Astrocyte of the cerebellum (primary cell): ENCODE measurements at regions not wholly inside any gene's neighbourhood (a gene's known extent, or its start where the extent isn't known, plus 50 kb on each side); places are given as distances from the start of the nearest gene placed in this dataset.

Experiments used
- DNase-seq: peaks from one replicate; pipeline ENCODE4 v3.0.0-alpha.2; 2011; ENCODE audit warnings: low read depth
- H3K4me3 ChIP-seq: 2 replicates; pipeline ENCODE4 v1.5.1; 2011; ENCODE audit warnings: mild to moderate bottlenecking, low read depth, low read length, moderate library complexity
- in situ Hi-C: cut with HindIII; loops from 2 replicates; pipeline ENCODE4 v1.10.0; 2017; ENCODE audit warnings: low sequenced_read_pairs
- TF ChIP-seq, protein P1 (sequence below): IDR thresholded peaks from 2 replicates; pipeline ENCODE4 v1.5.1; 2012; ENCODE audit warnings: low read length, low read depth, moderate library complexity, mild to moderate bottlenecking; ENCODE audit errors: missing control alignments

GRCh38 chrX:134714633-134715110 lies 56.4 kb upstream of the PLAC1 start:
- no peak for DNase-seq
- in situ Hi-C loops: no loop called here
- H3K4me3 ChIP-seq: no peak overlapping the region
- TF ChIP-seq, protein P1, sequence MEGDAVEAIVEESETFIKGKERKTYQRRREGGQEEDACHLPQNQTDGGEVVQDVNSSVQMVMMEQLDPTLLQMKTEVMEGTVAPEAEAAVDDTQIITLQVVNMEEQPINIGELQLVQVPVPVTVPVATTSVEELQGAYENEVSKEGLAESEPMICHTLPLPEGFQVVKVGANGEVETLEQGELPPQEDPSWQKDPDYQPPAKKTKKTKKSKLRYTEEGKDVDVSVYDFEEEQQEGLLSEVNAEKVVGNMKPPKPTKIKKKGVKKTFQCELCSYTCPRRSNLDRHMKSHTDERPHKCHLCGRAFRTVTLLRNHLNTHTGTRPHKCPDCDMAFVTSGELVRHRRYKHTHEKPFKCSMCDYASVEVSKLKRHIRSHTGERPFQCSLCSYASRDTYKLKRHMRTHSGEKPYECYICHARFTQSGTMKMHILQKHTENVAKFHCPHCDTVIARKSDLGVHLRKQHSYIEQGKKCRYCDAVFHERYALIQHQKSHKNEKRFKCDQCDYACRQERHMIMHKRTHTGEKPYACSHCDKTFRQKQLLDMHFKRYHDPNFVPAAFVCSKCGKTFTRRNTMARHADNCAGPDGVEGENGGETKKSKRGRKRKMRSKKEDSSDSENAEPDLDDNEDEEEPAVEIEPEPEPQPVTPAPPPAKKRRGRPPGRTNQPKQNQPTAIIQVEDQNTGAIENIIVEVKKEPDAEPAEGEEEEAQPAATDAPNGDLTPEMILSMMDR: no peak

- no peak overlapping the region for H3K4me3 ChIP-seq
- in situ Hi-C loops: no loop called here
- TF ChIP-seq, protein P1: no peak
These were observed 55.4 kb upstream of the PLAC1 start for GRCh38 chrX:134713618-134714107.

DNA sequence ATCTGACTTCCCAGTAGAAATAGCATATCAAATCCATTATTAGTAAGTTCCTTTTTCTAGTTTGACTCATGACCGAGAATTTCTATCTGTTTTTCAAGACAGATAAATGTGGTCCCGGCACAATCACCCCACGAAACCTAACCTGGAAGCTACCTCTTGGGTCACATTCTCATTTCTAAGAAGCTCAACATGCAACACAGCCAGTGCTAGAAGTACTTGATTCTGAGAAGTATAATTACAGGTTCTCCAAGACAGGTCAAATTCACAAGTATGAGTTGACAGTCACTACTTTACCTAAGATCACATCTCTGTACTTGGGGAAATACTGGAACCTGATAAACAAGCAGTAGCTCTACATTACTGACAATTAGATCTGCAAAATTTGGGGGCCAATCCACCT lies 54.0 kb upstream of the PLAC1 start:
- in situ Hi-C loops: no loop called here
- TF ChIP-seq, protein P1: no peak
- DNase-seq: no peak
- no peak overlapping the region for H3K4me3 ChIP-seq

More at GRCh38 chrX:134713618-134714107, 55.4 kb upstream of the PLAC1 start:
- no peak for DNase-seq

DNA sequence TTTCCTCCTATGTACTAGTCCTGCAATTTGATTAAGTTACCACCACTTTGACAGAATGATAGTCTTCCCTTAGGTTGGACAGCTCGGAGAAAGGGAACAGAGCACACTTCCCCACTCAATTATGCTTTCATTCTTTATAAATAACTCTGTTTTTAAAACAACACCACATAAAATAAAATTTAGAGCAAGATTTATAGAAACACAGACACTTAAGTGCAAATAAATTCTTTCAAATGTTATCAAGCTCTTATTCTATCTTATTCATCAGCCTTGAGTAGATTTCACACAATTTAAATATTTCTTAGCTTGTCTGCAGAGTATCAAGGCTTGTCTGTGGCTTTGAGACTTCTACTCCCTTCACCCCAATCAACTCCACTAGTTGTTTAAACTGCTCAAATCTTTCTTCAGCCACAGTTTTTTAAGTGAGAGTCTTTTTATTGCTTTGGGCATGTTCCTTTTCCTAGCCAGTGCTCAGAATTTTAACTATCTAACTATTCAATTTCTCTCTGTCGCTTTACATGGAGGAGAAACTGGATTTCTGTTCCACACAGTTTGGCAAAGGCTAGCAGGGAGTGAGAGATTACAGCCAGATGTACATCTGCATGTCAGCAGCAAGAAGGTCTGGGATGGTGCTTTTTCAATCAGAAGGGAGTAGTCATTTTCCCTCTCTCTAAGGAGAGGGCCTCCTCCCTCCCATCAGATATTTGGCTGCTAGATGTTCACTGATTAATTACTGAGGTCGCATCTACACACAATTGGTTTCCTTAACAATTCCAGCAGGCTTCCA lies 53.1 kb upstream of the PLAC1 start:
- in situ Hi-C loops: no loop called here
- TF ChIP-seq, protein P1: no peak
- DNase-seq: no peak
- H3K4me3 ChIP-seq: no peak overlapping the region
